Body of pancreas (tissue), 4 donors: ENCODE measurements at regions not wholly inside any gene's neighbourhood (a gene's known extent, or its start where the extent isn't known, plus 50 kb on each side); places are given as distances from the start of the nearest gene placed in this dataset.

Source experiments
- POLR2A ChIP-seq, 3 donors: fragments of 450-650 bp; IDR thresholded peaks; one replicate each; pipeline ENCODE4 v1.6.1; 2016; ENCODE audit warnings: antibody characterized with exemption in 3 of 3, mild to moderate bottlenecking in 2 of 3
- TF ChIP-seq, protein P1 (sequence below), 7 experiments: fragments of 450-650 bp in 4 of 7; fragments of 200-600 bp in 3 of 7; sonication (generic) in 3 of 7; IDR thresholded peaks; one replicate each; pipeline ENCODE4 v1.5.1; 2016 to 2019; ENCODE audit warnings: antibody characterized with exemption in 7 of 7

DNA sequence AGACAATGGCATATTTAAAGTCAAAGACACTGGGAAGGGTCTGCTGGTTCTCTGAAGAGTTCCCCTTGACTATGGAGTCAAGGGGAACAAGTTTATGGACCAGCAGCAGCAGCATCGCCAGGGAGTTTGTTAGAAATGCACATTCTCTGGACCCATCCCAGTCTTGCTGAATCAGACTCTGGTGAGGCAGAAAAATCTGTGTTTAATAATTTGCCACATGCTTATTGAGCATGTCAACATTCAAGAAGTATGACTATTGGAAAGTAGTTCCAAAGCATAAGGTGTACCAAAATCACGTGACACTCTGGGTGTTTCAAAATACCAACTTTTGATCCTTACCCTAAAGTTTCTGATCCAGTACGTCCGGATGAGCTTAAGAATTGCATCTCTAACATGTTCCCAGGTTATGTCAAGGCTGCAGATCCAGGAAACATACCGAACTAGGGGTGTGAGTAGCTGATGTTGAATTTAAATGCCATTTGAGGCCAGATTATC is 853.8 kb downstream of the TMEM182 start:
- TF ChIP-seq, protein P1, sequence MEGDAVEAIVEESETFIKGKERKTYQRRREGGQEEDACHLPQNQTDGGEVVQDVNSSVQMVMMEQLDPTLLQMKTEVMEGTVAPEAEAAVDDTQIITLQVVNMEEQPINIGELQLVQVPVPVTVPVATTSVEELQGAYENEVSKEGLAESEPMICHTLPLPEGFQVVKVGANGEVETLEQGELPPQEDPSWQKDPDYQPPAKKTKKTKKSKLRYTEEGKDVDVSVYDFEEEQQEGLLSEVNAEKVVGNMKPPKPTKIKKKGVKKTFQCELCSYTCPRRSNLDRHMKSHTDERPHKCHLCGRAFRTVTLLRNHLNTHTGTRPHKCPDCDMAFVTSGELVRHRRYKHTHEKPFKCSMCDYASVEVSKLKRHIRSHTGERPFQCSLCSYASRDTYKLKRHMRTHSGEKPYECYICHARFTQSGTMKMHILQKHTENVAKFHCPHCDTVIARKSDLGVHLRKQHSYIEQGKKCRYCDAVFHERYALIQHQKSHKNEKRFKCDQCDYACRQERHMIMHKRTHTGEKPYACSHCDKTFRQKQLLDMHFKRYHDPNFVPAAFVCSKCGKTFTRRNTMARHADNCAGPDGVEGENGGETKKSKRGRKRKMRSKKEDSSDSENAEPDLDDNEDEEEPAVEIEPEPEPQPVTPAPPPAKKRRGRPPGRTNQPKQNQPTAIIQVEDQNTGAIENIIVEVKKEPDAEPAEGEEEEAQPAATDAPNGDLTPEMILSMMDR (IDR thresholded peaks at IDR 0.05), result no peak
- TF ChIP-seq POLR2A (IDR thresholded peaks at IDR 0.05), result no peak
